Ovary (tissue), 7 donors: ENCODE measurements at regions not wholly inside any gene's neighbourhood (a gene's known extent, or its start where the extent isn't known, plus 50 kb on each side); places are given as distances from the start of the nearest gene placed in this dataset.
"Not testable (repeated sequence)": the region's sequence is repeated elsewhere in the genome, so short reads cannot be mapped to it uniquely, and the experiment has no call there.

ENCODE experiments used
- DNase-seq, 5 donors: peaks; one replicate each; pipeline ENCODE4 v3.0.0-alpha.2; 2019 to 2020
- H3K27ac ChIP-seq, 2 donors: fragments of 200-600 bp; one replicate each; pipeline versions ENCODE4 v1.5.1 to v1.8.0; 2019 to 2022
- H3K27me3 ChIP-seq: fragments of 200-600 bp; one replicate; pipeline ENCODE4 v1.8.0; 2022
- H3K36me3 ChIP-seq: fragments of 200-600 bp; sonication (generic); one replicate; pipeline ENCODE4 v1.5.1; 2019
- H3K4me1 ChIP-seq: one replicate; pipeline ENCODE4 v1.8.1; 2013; ENCODE audit warnings: mild to moderate bottlenecking, moderate library complexity; ENCODE audit not compliant: insufficient read depth
- H3K4me3 ChIP-seq: fragments of 200-600 bp; sonication (generic); one replicate; pipeline ENCODE4 v1.5.1; 2017
- H3K9me3 ChIP-seq, 2 donors: fragments of 200-600 bp in 1 of 2; sonication (generic) in 1 of 2; one replicate each; pipeline versions ENCODE4 v1.5.1 to v1.8.1; 2013 to 2019; ENCODE audit warnings: mild to moderate bottlenecking in 1 of 2, moderate library complexity in 1 of 2
- EP300 ChIP-seq: sonication (generic); formaldehyde crosslinking; IDR thresholded peaks from one replicate; pipeline ENCODE4 v1.6.1; 2017; ENCODE audit warnings: antibody characterized with exemption
- POLR2A ChIP-seq: fragments of 450-650 bp; IDR thresholded peaks from one replicate; pipeline ENCODE4 v1.6.1; 2017; ENCODE audit warnings: antibody characterized with exemption, mild to moderate bottlenecking, moderate library complexity
- WGBS, 3 donors: extraction: QIAGEN DNeasy Blood & Tissue Kit in 1 of 3; methylation state at CpG; one replicate each; pipeline versions ENCODE4 v1.1.5 to v1.1.7; 2013 to 2017; 5-methylcytosine and 5-hydroxymethylcytosine counted together
- intact Hi-C, 4 donors: fragments of 100-400 bp; cut with DNase I; formaldehyde crosslinking; loops; one replicate each; pipeline versions ENCODE4 v1.11.0 to v1.15.1; 2022 to 2023
- TF ChIP-seq, protein P1 (sequence below), 3 donors: fragments of 450-650 bp in 2 of 3; fragments of 200-600 bp in 1 of 3; IDR thresholded peaks; one replicate each; pipeline versions ENCODE4 v1.5.1 to v1.8.0; 2016 to 2022; ENCODE audit warnings: antibody characterized with exemption in 3 of 3, mild to moderate bottlenecking in 1 of 3
- donor health status: DM: no; HTN: no; CAD: no; lungs with moderate emphysema.
- donor health status: DM: no; HTN: no; CAD: no.
- donor health status: Bipolar disorder and iron deficiency.
- donor health status: DM: no; HTN: no; CAD: no.
- donor health status: DM: yes; HTN: yes; CAD: no.

DNA sequence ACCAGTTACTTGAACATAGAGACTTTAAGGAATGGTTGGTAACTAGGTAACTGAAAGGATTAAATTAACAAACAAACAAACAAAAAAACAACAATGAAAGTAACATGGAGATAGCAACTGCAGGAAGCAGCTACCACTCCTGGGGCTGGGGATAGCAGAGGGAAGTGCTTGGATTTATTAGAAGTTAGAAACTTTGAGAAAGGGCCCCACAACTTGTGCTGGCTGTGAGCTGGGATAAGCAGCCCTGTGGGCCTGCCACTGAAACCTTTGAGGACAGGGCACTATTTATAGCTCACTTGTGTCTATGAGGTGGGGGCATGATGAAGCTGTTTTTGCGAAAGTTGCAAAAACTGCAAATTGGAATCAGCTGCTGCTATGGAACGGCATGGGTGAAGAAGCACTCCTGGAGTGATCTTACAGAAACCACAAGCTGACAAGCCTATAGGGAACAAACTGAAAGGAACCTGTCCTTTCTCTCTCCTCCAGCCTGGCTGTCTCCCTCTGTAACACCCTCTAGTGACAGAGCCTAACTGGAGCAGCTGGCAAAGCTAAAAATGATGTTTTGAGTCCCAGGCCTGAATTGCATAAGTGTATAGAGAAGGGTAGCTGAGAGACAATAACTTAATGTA lies 91.4 kb upstream of the RANBP6 start:
- no peaks in the 10 kb centered on the region for H3K9me3 ChIP-seq
- no peak overlapping the region for H3K27ac ChIP-seq
- no peaks in the 10 kb centered on the region for H3K36me3 ChIP-seq
- WGBS, 3 donors, result 12 to 31% (median 17%) methylated on average over 2 of the region's 2 CpGs
- no peaks in the 10 kb centered on the region for H3K27me3 ChIP-seq
- intact Hi-C loops, result no loop called here
- DNase-seq, result no peak
- H3K4me1 ChIP-seq, result peaks cover 4% of the 10 kb centered on the region
- no peak overlapping the region for H3K4me3 ChIP-seq
- TF ChIP-seq, protein P1, sequence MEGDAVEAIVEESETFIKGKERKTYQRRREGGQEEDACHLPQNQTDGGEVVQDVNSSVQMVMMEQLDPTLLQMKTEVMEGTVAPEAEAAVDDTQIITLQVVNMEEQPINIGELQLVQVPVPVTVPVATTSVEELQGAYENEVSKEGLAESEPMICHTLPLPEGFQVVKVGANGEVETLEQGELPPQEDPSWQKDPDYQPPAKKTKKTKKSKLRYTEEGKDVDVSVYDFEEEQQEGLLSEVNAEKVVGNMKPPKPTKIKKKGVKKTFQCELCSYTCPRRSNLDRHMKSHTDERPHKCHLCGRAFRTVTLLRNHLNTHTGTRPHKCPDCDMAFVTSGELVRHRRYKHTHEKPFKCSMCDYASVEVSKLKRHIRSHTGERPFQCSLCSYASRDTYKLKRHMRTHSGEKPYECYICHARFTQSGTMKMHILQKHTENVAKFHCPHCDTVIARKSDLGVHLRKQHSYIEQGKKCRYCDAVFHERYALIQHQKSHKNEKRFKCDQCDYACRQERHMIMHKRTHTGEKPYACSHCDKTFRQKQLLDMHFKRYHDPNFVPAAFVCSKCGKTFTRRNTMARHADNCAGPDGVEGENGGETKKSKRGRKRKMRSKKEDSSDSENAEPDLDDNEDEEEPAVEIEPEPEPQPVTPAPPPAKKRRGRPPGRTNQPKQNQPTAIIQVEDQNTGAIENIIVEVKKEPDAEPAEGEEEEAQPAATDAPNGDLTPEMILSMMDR (IDR thresholded peaks at IDR 0.05), result no peak
- no peak for TF ChIP-seq POLR2A
- no peak for TF ChIP-seq EP300

DNA sequence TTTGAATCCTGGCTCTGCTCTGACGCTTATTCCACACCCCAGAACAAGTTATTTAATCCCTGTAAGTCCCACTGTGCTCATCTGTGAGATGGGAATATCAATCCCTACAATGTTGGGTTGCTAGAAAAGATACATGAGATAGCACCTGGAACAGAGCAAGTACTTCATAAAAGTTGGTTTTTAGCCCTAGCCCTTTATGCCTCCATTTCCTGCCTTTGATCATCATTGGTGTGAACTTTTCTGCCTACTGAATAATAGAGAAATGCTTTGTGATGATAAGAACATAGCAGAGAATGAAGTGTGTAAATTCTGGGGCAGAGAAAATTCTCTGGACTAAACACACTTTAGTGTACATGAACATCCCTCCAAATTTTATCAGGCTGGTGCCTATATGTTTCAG lies 90.3 kb upstream of the RANBP6 start:
- 95 to 98% (median 98%) methylated on average over 1 of the region's 1 CpG for WGBS, 3 donors
- intact Hi-C loops, result no loop called here
- Histone ChIP-seq H3K4me3 (no peak overlapping the region), H3K27me3 (no peaks in the 10 kb centered on the region), H3K36me3 (no peaks in the 10 kb centered on the region), H3K4me1 (peaks cover 4% of the 10 kb centered on the region), H3K27ac (no peak overlapping the region), H3K9me3 (no peaks in the 10 kb centered on the region)
- no peak for DNase-seq
- TF ChIP-seq EP300, result no peak
- TF ChIP-seq, protein P1 (IDR thresholded peaks at IDR 0.05), result no peak
- no peak for TF ChIP-seq POLR2A

DNA sequence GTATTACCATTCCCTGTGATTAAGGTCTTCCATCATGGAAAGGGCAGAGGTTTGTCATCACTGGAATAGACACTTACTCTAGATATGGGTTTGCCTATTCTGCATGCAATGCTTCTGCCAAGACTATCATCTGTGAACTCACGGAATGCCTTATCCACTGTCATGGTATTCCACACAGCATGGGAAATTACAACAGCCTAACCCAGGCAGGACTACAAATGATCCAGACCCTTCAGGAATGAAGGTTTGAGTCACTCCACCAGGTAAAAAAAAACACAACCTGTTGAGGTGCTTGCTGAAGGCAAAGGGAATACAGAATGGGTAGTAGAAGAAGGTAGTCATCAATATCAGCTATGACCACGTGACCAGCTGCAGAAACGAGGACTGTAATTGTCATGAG lies 89.0 kb upstream of the RANBP6 start:
- H3K4me3 ChIP-seq, DNase-seq, H3K27ac ChIP-seq, H3K9me3 ChIP-seq, H3K4me1 ChIP-seq, H3K27me3 ChIP-seq, intact Hi-C loops, H3K36me3 ChIP-seq: not testable (repeated sequence)
- 91 to 95% (median 92%) methylated on average over 3 of the region's 3 CpGs for WGBS, 3 donors

DNA sequence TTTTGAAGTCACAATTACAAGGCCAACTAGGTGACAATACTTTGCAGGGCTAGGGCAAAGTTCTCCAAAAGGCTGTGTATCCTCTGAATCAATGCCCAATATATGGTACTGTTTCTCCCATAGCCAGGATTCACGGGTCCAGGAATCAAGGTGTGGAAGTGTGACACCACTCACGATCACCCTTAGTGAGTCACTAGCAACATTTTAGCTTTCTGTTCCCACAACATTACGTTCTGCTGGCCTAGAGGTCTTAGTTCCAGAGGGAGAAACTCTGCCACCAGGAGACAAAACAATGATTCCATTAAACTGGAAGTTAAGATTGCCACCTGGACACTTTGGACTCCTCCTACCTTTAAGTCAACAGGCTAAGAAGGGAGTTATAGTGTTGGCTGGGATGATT lies 88.5 kb upstream of the RANBP6 start:
- H3K36me3 ChIP-seq, H3K9me3 ChIP-seq, H3K27me3 ChIP-seq, DNase-seq, H3K4me3 ChIP-seq, H3K4me1 ChIP-seq, H3K27ac ChIP-seq, intact Hi-C loops: not testable (repeated sequence)
- WGBS, 3 donors, result 83 to 91% (median 90%) methylated on average over 3 of the region's 3 CpGs

GRCh38 chr9:6102336-6102987 lies 87.0 kb upstream of the RANBP6 start:
- H3K27me3 ChIP-seq, H3K4me1 ChIP-seq, DNase-seq, H3K4me3 ChIP-seq, H3K9me3 ChIP-seq, intact Hi-C loops, H3K27ac ChIP-seq, H3K36me3 ChIP-seq: not testable (repeated sequence)
- 90 to 98% (median 91%) methylated on average over 4 of the region's 4 CpGs for WGBS, 3 donors

DNA sequence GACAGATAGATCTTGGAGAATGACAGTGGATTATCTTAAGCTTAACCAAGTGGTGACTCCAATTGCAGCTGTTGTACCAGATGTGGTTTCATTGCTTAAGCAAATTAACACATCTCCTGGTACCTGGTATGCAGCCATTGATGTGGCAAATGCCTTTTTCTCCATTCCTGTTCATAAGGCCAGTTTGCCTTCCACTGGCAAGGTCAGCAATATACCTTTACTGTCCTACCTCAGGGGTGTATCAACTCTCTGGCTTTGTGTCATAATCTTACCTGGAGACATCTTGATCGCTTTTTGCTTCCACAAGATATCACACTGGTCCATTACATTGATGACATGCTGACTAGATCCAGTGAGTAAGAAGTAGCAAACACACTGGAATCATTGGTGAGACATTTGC lies 86.3 kb upstream of the RANBP6 start:
- H3K27me3 ChIP-seq, H3K9me3 ChIP-seq, H3K4me1 ChIP-seq, H3K36me3 ChIP-seq, H3K4me3 ChIP-seq, intact Hi-C loops, DNase-seq, H3K27ac ChIP-seq: not testable (repeated sequence)
- WGBS, 3 donors, result 92 to 100% (median 96%) methylated on average over 1 of the region's 1 CpG

GRCh38 chr9:6099346-6099745 lies 83.9 kb upstream of the RANBP6 start:
- H3K9me3 ChIP-seq, H3K36me3 ChIP-seq, H3K4me1 ChIP-seq, intact Hi-C loops, H3K27ac ChIP-seq, H3K4me3 ChIP-seq, DNase-seq, H3K27me3 ChIP-seq: not testable (repeated sequence)
